ENCODE measurements at regions not wholly inside any gene's neighbourhood (a gene's known extent, or its start where the extent isn't known, plus 50 kb on each side); places are given as distances from the start of the nearest gene placed in this dataset.

DNA sequence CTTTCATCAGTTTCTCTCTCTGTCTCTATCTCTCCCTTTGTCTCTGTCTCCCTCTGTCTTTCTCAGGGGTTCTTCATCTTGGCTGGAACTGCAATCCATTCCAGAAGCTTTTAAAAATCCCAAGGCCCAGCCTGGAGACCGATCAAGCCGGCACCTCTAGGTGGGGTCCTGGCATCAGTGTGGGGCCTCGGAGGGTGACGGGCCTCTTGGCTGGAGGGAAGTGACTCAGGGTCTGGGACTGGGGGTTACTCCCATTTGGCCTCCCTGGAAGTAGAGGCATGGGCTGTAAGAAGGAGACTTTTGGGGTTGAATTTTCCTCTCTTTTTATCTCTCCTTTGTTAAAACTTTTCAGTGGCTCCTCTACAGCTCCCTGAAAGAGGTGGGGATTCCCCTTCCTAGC, 52.8 kb upstream of the OTOF start:
- no peak for TF ChIP-seq POLR2A (IDR thresholded peaks at IDR 0.05)
- TF ChIP-seq, protein P1, sequence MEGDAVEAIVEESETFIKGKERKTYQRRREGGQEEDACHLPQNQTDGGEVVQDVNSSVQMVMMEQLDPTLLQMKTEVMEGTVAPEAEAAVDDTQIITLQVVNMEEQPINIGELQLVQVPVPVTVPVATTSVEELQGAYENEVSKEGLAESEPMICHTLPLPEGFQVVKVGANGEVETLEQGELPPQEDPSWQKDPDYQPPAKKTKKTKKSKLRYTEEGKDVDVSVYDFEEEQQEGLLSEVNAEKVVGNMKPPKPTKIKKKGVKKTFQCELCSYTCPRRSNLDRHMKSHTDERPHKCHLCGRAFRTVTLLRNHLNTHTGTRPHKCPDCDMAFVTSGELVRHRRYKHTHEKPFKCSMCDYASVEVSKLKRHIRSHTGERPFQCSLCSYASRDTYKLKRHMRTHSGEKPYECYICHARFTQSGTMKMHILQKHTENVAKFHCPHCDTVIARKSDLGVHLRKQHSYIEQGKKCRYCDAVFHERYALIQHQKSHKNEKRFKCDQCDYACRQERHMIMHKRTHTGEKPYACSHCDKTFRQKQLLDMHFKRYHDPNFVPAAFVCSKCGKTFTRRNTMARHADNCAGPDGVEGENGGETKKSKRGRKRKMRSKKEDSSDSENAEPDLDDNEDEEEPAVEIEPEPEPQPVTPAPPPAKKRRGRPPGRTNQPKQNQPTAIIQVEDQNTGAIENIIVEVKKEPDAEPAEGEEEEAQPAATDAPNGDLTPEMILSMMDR (IDR thresholded peaks at IDR 0.05 in 4 of 5, conservative IDR thresholded peaks at IDR 0.05 in 1 of 5), result no peak
